NB4 (cell line): ENCODE measurements at regions not wholly inside any gene's neighbourhood (a gene's known extent, or its start where the extent isn't known, plus 50 kb on each side); places are given as distances from the start of the nearest gene placed in this dataset.

ENCODE experiments used
- POLR2A ChIP-seq: IDR thresholded peaks from 2 replicates; pipeline ENCODE4 v1.6.1; 2011; ENCODE audit warnings: mild to moderate bottlenecking; ENCODE audit not compliant: insufficient read length; ENCODE audit errors: extremely low read depth
- TF ChIP-seq, protein P1 (sequence below): IDR thresholded peaks from one replicate; pipeline ENCODE4 v1.5.1; 2012; ENCODE audit warnings: low read depth, low read length

DNA sequence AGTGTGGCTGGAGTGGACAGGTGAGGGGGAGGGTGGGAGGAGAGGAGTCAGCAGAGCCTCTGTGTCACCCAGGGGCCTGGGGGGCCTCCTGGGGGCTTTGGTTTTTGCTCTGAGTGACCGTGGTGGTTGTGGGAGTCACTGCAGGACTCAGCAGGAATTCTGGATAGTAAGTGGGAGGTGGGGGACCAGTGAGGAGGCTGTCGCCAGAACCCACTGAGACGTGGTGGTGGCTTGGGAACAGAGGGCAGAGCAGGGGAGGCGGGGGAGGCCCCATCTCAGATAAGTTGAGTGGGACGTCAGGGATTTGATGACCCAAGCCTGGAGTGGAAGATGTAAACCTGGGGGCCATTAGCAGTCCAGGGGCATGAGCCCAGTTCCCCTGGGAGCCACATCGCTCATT lies 123.2 kb upstream of the WNT4 start:
- TF ChIP-seq POLR2A = no peak
- TF ChIP-seq, protein P1, sequence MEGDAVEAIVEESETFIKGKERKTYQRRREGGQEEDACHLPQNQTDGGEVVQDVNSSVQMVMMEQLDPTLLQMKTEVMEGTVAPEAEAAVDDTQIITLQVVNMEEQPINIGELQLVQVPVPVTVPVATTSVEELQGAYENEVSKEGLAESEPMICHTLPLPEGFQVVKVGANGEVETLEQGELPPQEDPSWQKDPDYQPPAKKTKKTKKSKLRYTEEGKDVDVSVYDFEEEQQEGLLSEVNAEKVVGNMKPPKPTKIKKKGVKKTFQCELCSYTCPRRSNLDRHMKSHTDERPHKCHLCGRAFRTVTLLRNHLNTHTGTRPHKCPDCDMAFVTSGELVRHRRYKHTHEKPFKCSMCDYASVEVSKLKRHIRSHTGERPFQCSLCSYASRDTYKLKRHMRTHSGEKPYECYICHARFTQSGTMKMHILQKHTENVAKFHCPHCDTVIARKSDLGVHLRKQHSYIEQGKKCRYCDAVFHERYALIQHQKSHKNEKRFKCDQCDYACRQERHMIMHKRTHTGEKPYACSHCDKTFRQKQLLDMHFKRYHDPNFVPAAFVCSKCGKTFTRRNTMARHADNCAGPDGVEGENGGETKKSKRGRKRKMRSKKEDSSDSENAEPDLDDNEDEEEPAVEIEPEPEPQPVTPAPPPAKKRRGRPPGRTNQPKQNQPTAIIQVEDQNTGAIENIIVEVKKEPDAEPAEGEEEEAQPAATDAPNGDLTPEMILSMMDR = no peak
